IPS-NIHi11 (cell line): ENCODE measurements at regions not wholly inside any gene's neighbourhood (a gene's known extent, or its start where the extent isn't known, plus 50 kb on each side); places are given as distances from the start of the nearest gene placed in this dataset.

Experiments
- DNase-seq: peaks from one replicate; pipeline ENCODE4 v3.0.0; 2012; ENCODE audit warnings: mixed read lengths, low spot score

- DNase-seq: no peak
Observed at GRCh38 chr3:72155391-72156064, 370.6 kb upstream of the PROK2 start.

- no peak for DNase-seq
Observed at GRCh38 chr3:72154391-72155335, 369.7 kb upstream of the PROK2 start.

GRCh38 chr3:72153477-72154314 lies 368.7 kb upstream of the PROK2 start:
- DNase-seq: no peak

- no peak for DNase-seq
Observed at GRCh38 chr3:72152551-72153476, 367.9 kb upstream of the PROK2 start.

GRCh38 chr3:72151465-72152238 lies 366.7 kb upstream of the PROK2 start:
- DNase-seq: no peak

- DNase-seq: no peak
Observed at GRCh38 chr3:72150634-72151412, 365.9 kb upstream of the PROK2 start.

- DNase-seq: no peak
Observed at GRCh38 chr3:72149645-72150300, 364.8 kb upstream of the PROK2 start.

GRCh38 chr3:72147600-72147999 lies 362.7 kb upstream of the PROK2 start:
- DNase-seq: no peak

- DNase-seq: peak; percentile 23
Observed at GRCh38 chr3:72145506-72146380, 360.8 kb upstream of the PROK2 start.

GRCh38 chr3:72144773-72145505 lies 360.0 kb upstream of the PROK2 start:
- no peak for DNase-seq

- no peak for DNase-seq
Observed at GRCh38 chr3:72143966-72144717, 359.2 kb upstream of the PROK2 start.

- DNase-seq: no peak
Observed at GRCh38 chr3:72143322-72143721, 358.4 kb upstream of the PROK2 start.

GRCh38 chr3:72142028-72142427 lies 357.1 kb upstream of the PROK2 start:
- no peak for DNase-seq

- DNase-seq: no peak
Observed at GRCh38 chr3:72141264-72141663, 356.3 kb upstream of the PROK2 start.

GRCh38 chr3:72139316-72139715 lies 354.4 kb upstream of the PROK2 start:
- DNase-seq: no peak
